Tibial nerve (tissue), 3 donors: ENCODE measurements at regions not wholly inside any gene's neighbourhood (a gene's known extent, or its start where the extent isn't known, plus 50 kb on each side); places are given as distances from the start of the nearest gene placed in this dataset.

ENCODE experiments used
- CTCF ChIP-seq, 5 experiments: fragments of 200-600 bp in 3 of 5; fragments of 450-650 bp in 2 of 5; sonication (generic) in 3 of 5; IDR thresholded peaks; one replicate each; pipeline ENCODE4 v1.5.1; 2016 to 2019; ENCODE audit warnings: antibody characterized with exemption in 5 of 5, mild to moderate bottlenecking in 3 of 5, moderate library complexity in 2 of 5
- POLR2A ChIP-seq, 2 donors: fragments of 450-650 bp; IDR thresholded peaks; one replicate each; pipeline ENCODE4 v1.6.1; 2017; ENCODE audit warnings: antibody characterized with exemption in 2 of 2, mild to moderate bottlenecking in 2 of 2, moderate library complexity in 2 of 2

GRCh38 chr7:9125246-9125645, 691.8 kb downstream of the NXPH1 start:
- TF ChIP-seq CTCF (IDR thresholded peaks at IDR 0.05) (no peak), POLR2A (IDR thresholded peaks at IDR 0.05) (no peak)
